ENCODE measurements at regions not wholly inside any gene's neighbourhood (a gene's known extent, or its start where the extent isn't known, plus 50 kb on each side); places are given as distances from the start of the nearest gene placed in this dataset.

- DNase-seq (ENCODE audit: low spot score), result no peak
Observed at GRCh38 chr14:104386151-104386841, 193.3 kb upstream of the C14orf180 start.

- DNase-seq (ENCODE audit: low spot score), result no peak
Observed at GRCh38 chr14:104387022-104388010, 192.2 kb upstream of the C14orf180 start.

- no peak for DNase-seq (ENCODE audit: low spot score)
Observed at GRCh38 chr14:104388011-104388521, 191.5 kb upstream of the C14orf180 start.

DNA sequence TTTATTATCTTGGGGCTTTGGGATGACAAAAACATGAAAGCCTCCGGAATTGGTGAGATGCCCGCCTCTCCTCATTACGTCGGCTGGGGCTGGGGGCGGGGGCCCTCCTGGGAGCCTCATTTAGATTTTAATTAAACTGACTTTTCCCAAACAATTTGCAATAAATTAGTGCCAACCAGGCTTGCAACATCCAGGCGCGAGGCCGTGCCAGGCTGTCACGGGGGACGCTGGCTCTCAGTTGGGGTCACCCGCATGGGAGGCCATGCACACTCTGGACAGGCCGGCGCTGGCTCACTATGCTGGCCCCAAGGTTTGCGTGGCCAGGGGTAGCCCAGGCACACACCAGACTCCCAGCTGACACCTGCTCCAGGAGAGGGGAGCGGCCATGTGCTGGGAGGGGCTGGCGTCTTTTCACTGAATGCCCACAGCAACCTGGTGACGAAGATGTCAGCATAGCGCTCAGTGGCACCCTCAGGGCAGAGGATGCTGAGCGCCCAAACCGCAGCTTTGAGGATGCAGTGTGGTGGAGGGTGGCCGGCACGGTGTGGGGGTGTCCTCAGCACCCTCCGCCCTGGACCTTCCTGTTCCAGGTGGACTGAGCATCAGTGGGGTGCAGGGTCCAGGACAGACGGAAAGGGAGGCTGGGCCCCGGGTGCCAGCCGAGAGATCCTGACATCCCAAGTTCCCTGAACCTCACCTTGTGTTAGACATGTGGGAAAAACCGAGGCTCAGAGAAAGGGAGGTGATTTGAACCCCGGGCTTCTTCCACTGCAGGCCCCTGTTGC, 190.8 kb upstream of the C14orf180 start:
- no peak for DNase-seq (ENCODE audit: low spot score)

DNA sequence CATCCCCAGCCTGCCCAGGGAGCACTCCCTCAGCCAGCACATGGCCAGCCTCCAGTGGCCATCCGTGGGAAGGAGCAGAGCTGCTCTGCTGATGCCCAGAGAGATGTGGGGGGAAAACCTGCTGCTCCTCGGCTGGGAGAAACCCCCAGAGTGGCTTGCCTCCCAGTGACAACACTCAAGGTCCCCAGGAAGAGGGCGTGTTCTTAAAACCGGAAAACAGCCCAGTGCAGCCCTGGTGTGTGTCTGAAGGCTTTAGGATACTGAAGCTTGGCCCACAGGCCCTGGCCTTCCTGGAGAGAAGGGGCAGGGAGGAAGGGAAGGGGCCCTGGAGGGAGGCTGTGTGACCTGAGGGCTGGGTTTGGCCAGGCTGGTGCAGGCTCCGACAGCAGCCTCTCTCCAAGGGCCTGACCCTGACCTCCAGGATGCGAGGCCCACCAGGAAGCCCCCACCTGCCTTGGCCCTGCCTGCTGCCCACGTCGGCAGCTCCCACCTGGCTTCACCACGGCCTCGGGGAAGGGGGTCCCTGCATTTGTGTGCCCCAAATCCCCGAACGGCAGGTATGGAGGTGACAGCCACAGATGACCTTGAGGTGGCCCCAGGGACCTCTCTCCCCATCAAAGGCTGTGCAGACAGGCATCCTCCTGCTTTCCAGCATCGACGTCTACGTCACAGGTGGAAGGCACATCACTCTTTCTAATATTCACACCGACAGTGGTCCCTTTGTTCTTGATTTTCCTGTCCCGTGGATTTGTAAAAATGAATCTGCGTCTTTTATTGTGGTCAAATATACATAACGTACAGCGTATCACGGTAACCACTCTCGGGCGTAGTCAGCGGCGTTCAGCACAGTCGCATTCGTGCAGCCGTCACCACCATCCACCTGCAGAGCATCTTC, 190.0 kb upstream of the C14orf180 start:
- DNase-seq (ENCODE audit: low spot score), result no peak

GRCh38 chr14:104390221-104390931, 189.2 kb upstream of the C14orf180 start:
- DNase-seq (ENCODE audit: low spot score), result no peak

DNA sequence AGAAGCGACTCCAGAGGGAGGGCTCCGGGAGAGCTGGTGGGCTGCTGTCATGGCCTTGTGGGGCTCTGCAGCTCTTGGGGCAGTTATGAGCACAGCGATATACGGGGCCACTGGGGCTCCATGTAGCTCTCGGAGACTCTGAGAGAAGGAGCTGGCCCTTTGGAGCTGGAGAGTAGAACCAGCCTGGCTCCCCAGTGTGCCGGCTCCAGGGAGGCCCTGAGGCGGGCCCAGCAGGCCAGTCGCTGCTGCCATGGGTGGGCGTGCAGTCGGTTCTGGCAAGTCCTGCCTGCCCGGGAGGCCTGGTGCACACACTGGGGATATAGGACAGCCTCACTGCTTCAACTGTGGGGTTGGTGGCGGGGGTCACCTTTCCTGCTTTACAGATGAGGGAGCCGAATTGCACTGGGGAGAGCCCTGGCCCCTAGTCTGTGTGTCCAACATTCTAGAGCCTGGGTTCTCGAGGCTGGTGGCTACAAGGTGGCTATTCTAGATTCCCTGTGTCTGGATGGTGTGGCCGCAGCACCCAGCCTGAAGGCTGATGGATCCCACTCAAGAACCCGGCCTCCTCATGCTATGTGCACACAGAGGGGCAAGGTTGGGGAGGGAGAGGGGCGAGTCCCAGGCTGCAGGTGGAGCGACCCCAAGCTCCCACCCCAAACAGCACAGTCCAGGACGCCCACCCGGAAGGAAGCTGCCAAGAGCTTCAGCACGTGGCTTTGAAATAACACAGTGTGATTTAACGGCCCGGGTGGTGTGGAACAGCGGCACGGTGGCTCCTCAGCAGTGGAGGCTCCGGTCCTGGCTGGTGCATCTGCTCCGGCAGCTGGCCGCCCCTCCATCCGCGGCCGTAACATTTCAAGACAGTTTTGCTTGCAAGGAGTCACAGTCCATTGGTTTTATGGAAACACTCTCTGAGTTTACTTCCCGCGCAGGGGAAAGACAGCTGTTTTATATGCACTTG, 188.3 kb upstream of the C14orf180 start:
- DNase-seq (ENCODE audit: low spot score), result no peak

DNA sequence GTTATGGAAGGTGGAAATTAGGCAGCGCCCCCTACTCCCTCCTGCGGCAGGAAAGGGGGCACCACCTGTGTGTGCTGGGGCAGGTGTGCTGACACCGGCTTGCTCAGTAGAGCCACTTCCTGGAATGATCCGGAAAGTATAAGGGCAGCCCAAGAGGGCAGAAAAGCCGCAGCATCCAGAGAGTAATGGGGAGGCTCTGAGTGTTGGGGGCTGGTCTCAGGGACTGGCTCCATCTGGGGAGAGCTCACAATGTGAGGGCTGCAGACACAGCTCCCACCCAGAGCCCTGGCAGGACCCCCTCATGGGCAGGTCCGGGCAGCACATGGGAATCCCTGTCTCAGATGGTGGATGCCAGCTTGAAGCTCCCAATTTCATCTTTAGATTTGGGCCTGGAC, 187.6 kb upstream of the C14orf180 start:
- DNase-seq (ENCODE audit: low spot score), result no peak

GRCh38 chr14:104392396-104393198, 187.0 kb upstream of the C14orf180 start:
- DNase-seq (ENCODE audit: low spot score), result no peak

DNA sequence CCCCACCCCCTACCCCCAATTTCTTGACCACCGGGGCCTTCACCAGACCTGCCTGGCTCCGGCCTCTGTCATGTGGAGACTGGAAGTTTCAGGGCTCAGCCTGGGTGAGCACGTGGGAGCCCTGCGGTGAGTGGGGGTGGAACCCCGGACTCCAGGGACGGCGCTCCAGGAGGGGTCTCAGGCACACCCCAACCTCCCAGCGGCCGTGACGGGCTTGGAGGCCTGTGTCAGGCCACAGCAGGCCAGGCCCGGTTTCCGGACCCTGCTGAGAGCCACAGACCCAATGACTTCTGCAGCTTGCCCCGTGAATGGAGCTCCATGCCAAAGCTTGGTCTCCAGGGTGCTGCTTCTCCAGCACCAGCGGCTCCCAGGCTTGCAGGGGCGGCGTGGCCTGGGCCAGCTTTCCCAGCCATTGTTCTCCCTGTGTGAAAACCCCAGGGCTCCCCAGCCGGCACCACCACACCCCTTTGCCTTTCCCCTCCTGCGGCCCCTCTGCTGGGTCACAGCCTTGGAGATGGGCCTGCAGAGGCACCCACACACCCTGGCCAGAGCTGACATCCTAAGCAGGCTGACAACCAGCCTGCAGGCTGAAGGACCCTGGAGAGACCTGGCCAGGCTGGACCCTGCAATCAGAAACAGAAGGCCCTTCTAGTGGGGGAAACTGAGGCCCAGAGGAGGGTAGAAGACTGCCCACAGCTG, 186.2 kb upstream of the C14orf180 start:
- no peak for DNase-seq (ENCODE audit: low spot score)

- DNase-seq (ENCODE audit: low spot score), result no peak
Observed at GRCh38 chr14:104393898-104394381, 185.6 kb upstream of the C14orf180 start.

- no peak for DNase-seq (ENCODE audit: low spot score)
Observed at GRCh38 chr14:104394409-104394851, 185.1 kb upstream of the C14orf180 start.

GRCh38 chr14:104395276-104395675, 184.3 kb upstream of the C14orf180 start:
- no peak for DNase-seq (ENCODE audit: low spot score)

- DNase-seq (ENCODE audit: low spot score), result no peak
Observed at GRCh38 chr14:104395941-104396681, 183.5 kb upstream of the C14orf180 start.

DNA sequence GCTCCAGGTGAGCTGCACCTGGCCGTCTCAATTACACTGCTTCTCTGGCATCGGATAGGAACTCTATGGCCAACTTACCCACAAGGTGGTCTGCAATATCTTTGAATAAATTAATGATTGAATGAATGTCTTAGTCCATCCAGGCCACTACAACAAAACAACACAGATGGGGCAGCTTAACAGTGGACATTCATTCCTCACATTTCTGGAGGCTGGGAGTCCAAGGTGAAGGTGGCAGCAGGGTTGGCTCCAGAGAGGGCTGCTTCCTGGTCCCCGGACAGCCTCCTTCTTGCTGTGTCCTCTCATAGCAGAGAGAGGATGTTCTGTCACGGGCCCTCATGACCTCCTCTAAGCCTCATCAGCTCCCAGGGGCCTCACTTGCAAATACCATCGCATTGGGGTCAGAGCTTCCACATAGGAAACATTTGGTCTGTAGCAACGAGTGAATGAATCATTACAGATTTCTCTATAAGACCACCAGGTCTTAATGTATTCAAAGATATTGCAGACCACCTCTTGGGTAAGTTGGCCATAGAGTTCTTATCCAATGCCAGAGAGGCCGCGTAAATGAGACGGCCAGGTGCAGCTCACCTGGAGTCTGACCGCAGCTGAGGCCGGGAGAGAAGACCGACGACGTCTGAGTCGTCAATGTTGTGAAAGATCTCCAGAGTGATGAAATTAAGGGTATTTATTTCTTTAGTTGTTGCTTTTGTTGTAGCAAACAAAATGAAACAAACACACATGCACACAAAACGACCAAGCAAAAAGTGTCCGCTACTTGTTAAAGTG, 182.7 kb upstream of the C14orf180 start:
- no peak for DNase-seq (ENCODE audit: low spot score)

- DNase-seq (ENCODE audit: low spot score), result no peak
Observed at GRCh38 chr14:104397956-104398355, 181.6 kb upstream of the C14orf180 start.

Data from pons (tissue), 1 donor.